COR-L47 (cell line): ENCODE measurements at regions not wholly inside any gene's neighbourhood (a gene's known extent, or its start where the extent isn't known, plus 50 kb on each side); places are given as distances from the start of the nearest gene placed in this dataset.
"Not testable (repeated sequence)": the region's sequence is repeated elsewhere in the genome, so short reads cannot be mapped to it uniquely, and the experiment has no call there.

ENCODE experiments used
- DNase-seq: peaks from one replicate; lab custom pipeline; 2025; lab: John Stamatoyannopoulos, UW

DNA sequence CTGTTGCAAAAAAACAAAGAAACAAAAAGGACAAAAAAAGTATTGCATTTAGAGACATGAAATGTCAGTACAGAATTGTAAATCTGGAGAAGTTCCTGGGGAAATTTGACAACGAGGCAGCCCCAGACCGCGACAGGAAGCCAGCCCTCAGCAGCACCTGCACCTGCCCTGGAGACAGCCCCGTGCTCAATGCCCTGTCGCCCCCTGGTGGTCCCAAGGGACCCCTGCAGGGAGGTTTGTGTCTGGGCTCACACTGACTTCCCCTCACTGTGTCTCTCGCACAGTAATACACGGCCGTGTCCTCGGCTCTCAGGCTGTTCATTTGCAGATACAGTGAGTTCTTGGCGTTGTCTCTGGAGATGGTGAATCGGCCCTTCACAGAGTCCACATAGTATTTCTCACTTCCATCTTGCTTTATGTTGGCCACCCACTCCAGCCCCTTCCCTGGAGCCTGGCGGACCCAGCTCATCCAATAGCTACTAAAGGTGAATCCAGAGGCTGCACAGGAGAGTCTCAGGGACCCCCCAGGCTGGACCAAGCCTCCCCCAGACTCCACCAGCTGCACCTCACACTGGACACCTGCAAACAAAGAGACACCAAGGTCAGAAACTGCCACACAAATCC lies 535.6 kb downstream of the TMEM121 start:
- DNase-seq: peak; percentile 43

DNA sequence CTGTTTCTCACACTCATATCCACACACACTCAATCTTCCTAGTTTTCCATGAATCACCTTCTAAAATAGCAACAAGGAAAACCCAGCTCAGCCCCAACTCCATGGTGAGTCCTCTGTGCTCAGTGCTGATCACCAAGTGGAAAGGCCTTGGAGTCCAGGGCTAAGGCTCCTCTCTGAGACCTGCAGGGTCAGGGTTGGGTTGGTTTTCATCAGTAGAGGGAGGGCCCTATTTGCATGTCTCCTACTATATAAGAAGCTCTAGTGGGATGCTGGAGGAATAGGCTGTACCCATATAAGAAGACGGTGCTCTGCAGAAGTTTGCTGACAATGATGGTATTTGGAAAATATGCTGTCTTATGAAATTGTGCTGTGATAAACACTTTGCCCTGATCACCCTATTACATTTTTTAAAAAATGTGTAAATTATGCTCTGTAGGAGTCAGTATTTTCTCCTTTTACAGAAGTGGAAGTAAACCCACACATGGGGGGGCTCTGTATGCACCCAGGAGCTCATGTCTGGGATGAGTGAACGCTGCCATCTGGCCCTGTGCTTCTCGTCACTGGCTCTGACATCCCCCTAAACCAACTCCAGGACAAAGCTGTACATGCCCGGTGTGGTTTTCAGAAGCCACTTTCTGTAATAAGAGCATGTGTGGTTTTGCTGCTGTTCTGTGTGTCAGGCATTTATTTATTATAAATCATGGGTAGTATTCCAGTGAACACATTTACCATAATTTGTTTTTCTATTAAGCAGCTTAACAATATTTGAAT lies 536.3 kb downstream of the TMEM121 start:
- DNase-seq: no peak

DNA sequence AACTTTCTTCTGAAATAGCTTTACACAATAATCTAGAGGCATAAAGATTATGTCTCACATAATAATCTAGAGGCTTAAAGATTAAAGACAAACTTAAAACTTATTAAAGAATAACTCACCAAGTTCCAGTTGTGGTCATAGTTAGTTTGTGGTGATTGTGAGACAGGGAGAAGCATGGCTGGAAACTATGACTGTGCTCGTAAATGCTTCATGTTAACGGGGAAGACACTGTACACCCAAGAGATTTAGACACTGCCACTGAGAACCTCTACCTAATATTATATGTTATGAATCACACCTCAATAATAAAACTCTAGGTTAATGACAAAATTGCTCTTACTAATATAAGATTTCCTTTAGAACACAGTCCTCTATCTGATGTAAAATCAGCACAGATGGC lies 541.6 kb downstream of the TMEM121 start:
- no peak for DNase-seq

DNA sequence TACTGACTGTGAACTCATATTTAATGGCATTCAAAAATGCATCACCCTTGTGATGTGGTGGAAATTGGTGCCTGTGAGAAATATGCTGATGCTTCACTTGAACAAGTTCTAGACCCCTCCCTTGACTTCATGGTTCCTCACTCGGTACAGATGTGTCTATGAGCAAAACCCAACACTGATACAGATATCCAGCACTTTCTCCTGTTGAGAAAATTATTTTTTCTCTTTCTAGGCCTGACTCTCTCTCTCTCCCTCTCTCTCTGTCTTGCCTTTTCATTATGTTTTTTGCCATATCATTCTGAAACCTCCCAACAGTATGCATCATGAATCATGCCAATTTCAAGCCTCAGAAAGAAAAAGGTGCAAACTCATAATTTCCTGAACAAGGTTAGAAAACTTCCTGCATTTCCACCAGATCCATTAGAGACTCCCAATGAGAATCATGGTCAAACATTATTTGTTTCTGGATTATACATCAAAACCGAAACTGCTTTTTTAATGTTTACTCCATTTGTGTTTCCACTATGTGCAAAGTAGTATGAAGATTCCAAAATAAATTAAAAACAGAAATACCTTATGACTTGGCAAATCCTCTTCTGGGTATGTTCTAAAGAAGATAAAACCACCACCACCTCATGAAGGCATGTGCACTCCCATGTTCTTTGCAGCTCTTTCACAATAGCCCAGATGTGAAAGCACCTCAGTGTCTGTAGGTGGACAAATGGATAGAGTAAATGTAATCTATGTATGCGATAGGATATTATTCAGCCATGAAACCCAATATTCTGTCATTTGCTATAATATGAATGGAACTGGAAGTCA lies 543.6 kb downstream of the TMEM121 start:
- no peak for DNase-seq

DNA sequence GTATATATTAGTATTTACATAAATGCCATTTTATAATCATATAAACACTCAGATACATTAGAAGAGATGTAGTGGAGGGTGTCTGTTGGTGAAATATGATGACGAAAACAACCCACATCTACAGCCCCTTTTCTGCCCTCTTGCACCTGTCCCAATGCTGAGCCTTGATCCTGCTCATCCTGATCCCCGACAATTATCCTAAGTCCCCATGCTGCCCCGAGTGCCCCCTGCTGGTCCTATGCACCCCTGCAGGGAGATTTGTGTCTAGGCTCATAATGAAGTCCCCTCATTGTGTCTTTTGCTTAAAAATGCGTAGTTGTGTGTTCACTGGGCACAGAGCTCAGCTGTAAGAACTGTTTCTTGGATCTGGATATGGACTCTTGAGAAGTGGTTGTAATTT lies 554.5 kb downstream of the TMEM121 start:
- DNase-seq: no peak

DNA sequence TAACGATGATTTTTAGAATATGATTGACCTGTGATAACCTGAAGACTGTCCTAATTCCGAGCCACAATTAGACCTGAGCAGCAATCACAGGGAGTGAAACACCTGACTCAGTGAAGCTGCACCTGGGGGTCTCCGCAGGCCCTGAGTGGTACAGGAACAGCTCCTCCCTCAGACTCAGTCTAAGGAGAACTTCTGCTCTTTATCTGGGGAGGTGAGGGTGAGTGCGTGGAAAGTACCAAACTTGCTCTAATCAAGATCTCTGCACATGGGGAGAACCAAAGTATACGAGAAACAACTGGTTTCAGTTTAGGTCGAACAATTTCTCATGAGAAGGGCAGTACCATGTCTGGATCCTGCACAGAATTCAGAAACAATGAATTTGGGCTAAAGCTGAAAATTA lies 555.3 kb downstream of the TMEM121 start:
- not testable (repeated sequence) for DNase-seq

DNA sequence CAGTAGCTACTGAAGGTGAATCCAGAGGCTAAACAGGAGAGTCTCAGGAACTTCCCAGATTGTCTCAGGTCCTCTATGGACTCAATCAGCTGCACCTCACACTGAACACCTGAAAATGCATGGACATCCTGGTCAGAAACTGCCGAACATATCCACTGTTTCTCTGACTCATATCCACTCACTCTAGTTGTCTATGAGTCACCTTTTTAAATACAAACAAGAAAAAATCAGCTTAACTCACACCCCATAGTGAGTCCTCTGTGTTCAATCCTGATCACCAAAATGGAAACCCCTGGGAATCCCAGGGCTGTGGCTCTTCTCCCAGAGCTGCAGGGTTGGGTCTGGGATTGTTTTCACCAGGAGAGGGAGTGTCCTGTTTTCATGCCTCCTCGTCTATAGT lies 556.7 kb downstream of the TMEM121 start:
- DNase-seq: no peak

DNA sequence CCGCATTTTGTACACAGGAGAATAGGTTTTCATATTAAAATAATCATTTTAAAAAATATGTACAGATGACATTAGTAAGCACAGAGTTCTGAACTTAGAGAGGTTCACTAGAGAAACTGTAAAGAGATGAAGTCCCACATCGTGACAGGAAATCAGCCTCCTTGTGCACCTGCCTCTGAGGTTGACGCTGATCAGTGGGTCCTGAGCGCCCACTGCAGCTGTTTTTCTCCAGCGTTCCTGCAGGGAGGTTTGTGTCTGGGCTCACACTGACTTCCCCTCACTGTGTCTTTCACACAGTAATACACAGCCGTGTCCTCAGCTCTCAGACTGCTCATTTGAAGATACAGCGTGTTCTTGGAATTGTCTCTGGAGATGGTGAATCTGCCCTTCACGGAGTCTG lies 561.5 kb downstream of the TMEM121 start:
- DNase-seq: no peak

DNA sequence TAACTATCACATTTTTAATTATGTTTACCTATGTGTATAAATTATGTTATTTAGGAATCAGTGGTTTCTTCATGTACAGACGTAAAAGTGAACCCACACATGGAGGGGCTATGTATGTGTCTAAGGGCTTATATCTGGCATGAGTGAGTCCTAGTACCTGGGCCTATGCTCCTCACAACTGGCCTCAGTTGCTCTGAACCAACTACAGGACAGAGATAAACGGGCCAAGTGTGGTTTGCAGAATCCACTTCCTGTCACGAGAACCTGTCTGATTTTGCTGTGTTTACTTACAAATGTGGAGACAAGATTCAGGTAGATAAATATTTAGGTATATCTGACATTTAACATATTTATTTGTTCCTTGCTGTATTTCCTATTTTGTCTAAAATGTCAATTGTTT lies 562.5 kb downstream of the TMEM121 start:
- not testable (repeated sequence) for DNase-seq

DNA sequence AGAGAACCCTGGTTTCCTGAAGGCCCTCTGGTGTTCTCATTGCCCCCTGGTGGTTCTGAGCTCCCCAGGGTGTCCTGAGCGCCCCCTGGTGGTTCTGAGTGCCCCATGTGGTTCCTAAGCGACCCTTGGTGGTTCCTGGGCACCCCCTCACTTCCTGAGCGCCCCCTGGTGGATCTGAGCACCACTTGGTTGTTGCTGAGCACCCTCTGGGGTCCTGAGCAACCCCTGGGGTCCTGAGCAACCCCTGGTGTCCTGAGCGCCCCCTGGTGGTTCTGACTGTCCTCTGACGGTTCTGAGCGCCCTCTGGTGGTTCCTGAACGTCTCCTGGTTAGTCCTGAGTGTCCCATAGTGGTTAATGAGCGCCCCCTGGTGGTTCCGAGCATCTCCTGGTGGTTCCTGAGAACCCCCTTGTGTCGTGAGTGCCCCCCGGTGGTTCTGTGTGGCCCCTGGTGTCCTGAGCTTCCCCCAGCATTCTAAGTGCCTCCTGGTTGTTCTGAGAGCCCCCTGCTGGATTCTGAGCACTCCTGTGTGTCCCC lies 568.3 kb downstream of the TMEM121 start:
- peak; percentile 17 for DNase-seq

DNA sequence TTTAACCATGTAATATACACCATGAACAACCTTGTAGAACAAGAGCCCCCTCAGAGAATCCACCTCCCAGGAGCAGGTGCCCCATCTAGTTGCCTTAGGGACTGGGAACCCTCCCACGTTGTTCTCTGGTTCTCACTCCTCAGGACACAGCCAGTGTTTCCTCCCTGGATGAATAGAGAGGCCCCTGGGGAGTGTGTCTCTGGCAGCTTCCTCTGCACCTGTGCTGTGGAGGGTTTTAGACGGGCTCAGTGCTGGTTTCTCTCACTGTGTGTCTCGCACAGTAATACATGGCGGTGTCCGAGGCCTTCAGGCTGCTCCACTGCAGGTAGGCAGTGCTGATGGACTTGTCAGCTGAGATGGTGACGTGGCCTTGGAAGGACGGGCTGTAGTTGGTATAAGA lies 581.3 kb downstream of the TMEM121 start:
- no peak for DNase-seq

DNA sequence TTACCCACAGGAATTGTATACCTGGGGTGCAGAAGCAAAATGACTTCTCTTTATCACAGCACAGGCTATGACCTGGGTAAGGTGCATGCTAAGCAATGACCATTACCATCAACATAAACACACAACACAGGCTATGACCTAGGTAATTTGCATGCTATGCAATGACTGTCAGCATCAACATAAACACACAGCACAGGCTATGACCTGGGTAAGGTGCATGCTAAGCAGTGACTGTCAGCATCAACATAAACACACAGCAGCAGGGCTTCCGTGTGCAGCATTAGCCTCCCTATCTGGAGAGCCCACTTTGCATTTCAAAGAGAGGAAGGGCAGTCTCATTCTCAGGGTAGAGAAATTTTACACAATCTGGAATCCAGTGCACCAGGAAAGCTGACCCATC lies 583.0 kb downstream of the TMEM121 start:
- DNase-seq: no peak

DNA sequence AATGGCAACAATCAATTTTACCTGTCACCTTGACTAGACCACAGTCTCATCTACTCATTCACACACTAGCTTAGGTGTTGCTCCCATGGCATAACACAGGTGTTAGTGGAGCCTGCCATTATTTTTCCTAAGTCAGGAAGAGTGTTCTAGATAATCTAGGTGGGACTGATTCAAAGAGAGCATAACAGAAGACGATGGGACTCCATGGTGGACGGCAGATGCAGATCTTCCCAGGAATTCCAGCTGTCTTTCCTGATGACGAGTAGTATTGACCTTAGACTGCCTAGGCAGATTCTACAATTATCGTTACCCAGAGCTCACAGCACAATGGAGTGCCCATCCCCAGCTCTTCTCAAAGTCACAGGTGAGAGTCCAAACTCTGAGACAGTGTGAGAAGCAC lies 589.0 kb downstream of the TMEM121 start:
- DNase-seq: no peak

DNA sequence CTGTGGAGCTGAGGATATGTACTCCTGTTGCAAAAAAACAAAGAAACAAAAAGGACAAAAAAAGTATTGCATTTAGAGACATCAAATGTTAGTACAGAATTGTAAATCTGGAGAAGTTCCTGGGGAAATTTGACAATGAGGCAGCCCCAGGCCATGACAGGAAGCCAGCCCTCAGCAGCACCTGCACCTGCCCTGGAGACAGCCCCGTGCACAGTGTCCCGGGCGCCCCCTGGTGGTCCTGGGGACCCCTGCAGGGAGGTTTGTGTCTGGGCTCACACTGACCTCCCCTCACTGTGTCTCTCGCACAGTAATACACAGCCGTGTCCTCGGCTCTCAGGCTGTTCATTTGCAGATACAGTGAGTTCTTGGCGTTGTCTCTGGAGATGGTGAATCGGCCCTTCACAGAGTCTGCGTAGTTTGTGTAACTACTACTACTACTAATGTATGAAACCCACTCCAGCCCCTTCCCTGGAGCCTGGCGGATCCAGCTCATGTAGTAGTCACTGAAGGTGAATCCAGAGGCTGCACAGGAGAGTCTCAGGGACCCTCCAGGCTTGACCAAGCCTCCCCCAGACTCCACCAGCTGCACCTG lies 590.1 kb downstream of the TMEM121 start:
- not testable (repeated sequence) for DNase-seq

DNA sequence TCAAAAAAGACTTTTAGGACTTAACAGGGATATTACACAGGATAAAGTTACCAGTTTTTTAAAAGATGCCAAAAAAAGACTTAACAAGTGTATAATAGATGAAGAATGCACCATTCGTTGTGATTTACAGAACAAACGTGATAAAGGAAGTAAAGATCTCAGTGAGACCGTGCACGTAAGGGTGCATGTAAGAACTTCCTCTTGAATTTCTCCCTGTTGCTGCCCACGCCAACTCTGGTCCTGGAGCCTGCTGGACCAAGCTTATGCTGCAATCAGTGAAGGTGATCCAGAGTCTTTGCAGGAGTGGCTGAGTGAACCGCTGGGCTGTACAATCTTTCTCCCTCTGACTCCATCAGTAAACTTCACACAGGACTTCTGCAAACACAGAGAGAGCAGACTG lies 593.7 kb downstream of the TMEM121 start:
- no peak for DNase-seq

DNA sequence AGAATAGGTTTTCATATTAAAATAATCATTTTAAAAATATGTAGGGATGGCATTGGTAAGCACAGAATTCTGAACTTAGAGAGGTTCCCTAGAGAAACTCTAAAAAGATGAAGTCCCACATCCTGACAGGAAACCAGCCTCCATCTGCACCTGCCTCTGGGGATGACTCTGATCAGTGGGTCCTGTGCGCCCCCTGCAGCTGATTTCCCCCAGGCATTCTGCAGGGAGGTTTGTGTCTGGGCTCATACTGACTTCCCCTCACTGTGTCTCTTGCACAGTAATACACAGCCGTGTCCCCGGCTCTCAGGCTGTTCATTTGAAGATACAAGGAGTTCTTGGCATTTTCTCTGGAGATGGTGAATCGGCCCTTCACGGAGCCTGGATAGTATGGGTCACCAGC lies 602.9 kb downstream of the TMEM121 start:
- DNase-seq: no peak

DNA sequence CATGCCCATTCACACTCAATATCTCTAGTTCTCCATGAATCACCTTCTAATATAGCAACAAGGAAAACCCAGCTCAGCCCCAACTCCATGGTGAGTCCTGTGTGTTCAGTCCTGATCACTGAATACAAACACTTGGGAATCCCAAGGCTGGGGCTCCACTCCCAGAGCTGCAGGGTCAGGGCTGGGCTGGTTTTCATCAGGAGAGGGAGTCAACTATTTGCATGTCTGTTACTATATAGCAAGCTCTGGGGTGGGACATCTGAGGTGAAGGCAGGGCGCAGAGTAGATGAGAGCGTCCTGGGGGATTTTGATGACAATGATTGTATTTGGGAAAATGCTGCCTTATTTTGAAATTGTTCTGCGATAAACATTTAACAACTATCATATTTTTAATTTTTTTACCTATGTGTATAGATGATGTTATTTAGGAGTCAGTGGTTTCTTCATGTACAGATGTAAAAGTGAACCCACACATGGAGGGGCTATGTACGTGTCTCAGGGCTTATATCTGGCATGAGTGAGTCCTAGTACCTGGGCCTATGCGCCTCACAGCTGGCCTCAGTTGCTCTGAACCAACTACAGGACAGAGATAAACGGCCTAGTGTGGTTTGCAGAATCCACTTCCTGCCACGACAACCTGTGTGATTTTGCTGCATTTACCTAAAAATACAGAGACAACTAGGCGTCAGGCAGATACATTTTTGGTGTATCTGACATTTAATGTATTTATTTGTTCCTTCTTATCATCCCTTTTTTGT lies 603.7 kb downstream of the TMEM121 start:
- DNase-seq: not testable (repeated sequence)

DNA sequence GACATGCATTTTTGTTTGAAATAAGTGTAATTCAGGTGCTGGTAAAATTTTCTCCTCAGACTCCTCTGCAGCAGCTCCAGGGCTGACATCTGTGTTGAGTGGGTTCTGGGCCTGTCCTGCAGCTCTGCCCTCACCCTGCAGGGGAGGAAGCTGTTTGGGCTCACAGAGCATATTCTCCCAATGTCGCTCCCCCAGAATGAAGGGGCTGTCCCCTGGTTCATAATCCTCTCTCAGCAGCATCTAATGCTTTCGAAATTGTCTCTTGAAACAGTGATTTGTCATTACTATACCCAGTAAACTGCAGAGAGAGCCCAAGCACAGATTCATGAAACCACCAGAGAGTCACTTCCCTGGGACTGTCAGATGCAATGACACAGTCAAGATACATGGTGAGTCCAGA lies 606.7 kb downstream of the TMEM121 start:
- not testable (repeated sequence) for DNase-seq

DNA sequence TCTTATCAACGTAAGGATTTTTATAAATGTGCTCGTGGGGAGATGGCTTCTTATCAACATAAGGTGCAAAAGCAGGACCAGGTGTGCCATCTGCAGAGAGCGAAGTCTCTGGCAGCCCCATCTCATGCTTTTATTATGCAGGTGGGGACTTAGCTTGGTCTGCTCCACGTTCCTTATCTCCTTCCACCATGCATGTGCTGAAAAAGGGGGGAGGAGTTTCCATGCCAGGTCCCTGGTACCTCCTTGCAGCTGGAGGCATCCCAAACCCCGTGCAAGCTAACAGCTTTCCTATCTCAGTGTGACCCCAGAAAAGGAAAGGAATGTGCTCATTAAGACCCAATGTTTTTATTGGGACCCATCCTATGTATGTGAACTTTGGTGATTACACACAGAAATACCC lies 608.5 kb downstream of the TMEM121 start:
- no peak for DNase-seq

DNA sequence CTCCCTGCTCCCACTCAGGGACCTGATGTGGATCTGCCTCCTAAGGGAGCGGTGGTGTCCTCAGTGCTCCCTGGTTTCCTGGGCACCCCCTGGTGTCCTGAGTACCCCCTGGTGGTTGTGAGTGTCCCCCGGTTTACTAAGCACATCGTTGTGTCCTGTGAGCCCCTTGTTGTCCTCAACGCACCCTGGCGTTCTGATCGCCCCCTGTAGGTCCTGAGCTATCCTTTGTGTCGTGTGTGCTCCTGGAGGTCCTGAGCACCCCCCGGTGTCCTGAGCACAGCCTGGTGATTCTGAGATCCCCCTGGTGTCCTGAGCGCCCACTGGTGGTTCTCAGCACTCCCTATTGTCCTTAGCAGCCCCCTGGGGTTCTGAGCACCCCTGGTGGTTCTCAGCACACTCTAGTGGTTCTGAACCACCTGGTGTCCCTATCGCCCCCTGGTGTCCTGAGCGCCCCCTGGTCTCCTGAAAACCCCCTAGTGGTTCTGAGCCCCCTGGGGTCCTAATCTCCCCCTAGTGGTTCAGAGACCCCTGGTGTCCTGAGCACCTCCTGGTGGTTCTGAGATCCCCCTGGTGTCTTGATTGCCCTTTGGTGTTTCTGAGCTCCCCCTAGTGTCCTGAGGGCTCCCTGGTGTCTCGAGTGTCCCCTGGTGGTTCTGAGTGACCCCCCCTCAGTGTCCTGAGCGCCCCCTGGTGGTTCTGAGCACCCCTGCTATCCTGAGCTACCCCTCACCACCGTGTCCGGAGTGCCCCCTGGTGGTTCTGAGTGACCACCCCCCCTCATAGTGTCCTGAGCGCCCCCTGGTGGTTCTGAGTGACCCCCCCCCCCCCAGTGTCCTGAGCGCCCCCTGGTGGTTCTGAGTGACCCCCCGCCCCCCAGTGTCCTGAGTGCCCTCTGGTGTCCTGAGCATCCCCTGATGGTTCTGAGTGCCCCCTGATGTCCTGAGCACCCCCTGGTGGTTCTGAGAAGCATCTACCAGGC lies 615.1 kb downstream of the TMEM121 start:
- no peak for DNase-seq
